Glutamatergic neuron (in vitro differentiated cells): ENCODE measurements at regions not wholly inside any gene's neighbourhood (a gene's known extent, or its start where the extent isn't known, plus 50 kb on each side); places are given as distances from the start of the nearest gene placed in this dataset.

Experiments used
- DNase-seq: peaks from one replicate; pipeline ENCODE4 v3.0.0; 2022
- H3K27ac Mint-ChIP-seq: one replicate; pipeline ENCODE4 v1.8.0; 2020; ENCODE audit warnings: mild to moderate bottlenecking, mixed read lengths, inconsistent platforms; ENCODE audit not compliant: unreplicated experiment
- H3K27me3 Mint-ChIP-seq: one replicate; pipeline ENCODE4 v1.8.0; 2020; ENCODE audit warnings: mild to moderate bottlenecking, moderate library complexity, mixed read lengths, inconsistent platforms; ENCODE audit not compliant: unreplicated experiment
- H3K36me3 Mint-ChIP-seq: one replicate; pipeline ENCODE4 v1.8.0; 2020; ENCODE audit warnings: mild to moderate bottlenecking, mixed read lengths, inconsistent platforms; ENCODE audit not compliant: unreplicated experiment
- H3K4me1 Mint-ChIP-seq: one replicate; pipeline ENCODE4 v1.8.0; 2020; ENCODE audit warnings: mild to moderate bottlenecking, low read depth, mixed read lengths, inconsistent platforms; ENCODE audit not compliant: unreplicated experiment
- H3K4me3 Mint-ChIP-seq: one replicate; pipeline ENCODE4 v1.8.0; 2020; ENCODE audit warnings: mild to moderate bottlenecking, mixed read lengths, inconsistent platforms; ENCODE audit not compliant: unreplicated experiment
- H3K9me3 Mint-ChIP-seq: one replicate; pipeline ENCODE4 v1.8.0; 2020; ENCODE audit warnings: mild to moderate bottlenecking, moderate library complexity, mixed read lengths, inconsistent platforms; ENCODE audit not compliant: unreplicated experiment
- CTCF ChIP-seq: fragments of 200-600 bp; sonication (generic); IDR thresholded peaks from one replicate; pipeline ENCODE4 v1.5.0; 2021; ENCODE audit not compliant: partially characterized antibody, unreplicated experiment

- Mint-ChIP-seq H3K27me3 (no peaks in the 10 kb centered on the region), H3K9me3 (no peaks in the 10 kb centered on the region), H3K4me3 (no peak overlapping the region), H3K36me3 (no peaks in the 10 kb centered on the region), H3K4me1 (peaks cover 3% of the 10 kb centered on the region), H3K27ac (no peak overlapping the region)
- no peak for TF ChIP-seq CTCF
- DNase-seq, result no peak
Measured at GRCh38 chr11:42545954-42546353, 765.8 kb upstream of the API5 start.

GRCh38 chr11:42552786-42553185 lies 759.0 kb upstream of the API5 start:
- DNase-seq, result no peak
- Mint-ChIP-seq H3K27me3 (no peaks in the 10 kb centered on the region), H3K4me1 (peaks cover 2% of the 10 kb centered on the region), H3K4me3 (no peak overlapping the region), H3K36me3 (no peaks in the 10 kb centered on the region), H3K9me3 (no peaks in the 10 kb centered on the region), H3K27ac (no peak overlapping the region)
- TF ChIP-seq CTCF, result no peak

- Mint-ChIP-seq H3K4me3 (no peak overlapping the region), H3K27me3 (no peaks in the 10 kb centered on the region), H3K36me3 (no peaks in the 10 kb centered on the region), H3K4me1 (peaks cover 2% of the 10 kb centered on the region), H3K27ac (no peak overlapping the region), H3K9me3 (no peaks in the 10 kb centered on the region)
- no peak for TF ChIP-seq CTCF
- no peak for DNase-seq
Measured at GRCh38 chr11:42555190-42555589, 756.6 kb upstream of the API5 start.

- Mint-ChIP-seq H3K4me1 (peaks cover 4% of the 10 kb centered on the region), H3K9me3 (no peaks in the 10 kb centered on the region), H3K36me3 (peaks cover 13% of the 10 kb centered on the region), H3K27ac (peak overlapping the region; percentile 74), H3K4me3 (no peak overlapping the region), H3K27me3 (no peaks in the 10 kb centered on the region)
- no peak for TF ChIP-seq CTCF
- no peak for DNase-seq
Measured at GRCh38 chr11:42571131-42571877, 740.5 kb upstream of the API5 start.

GRCh38 chr11:42571878-42572610 lies 739.8 kb upstream of the API5 start:
- Mint-ChIP-seq H3K9me3 (no peaks in the 10 kb centered on the region), H3K27ac (peak overlapping the region; percentile 0), H3K36me3 (peaks cover 10% of the 10 kb centered on the region), H3K4me1 (peaks cover 4% of the 10 kb centered on the region), H3K27me3 (no peaks in the 10 kb centered on the region), H3K4me3 (no peak overlapping the region)
- no peak for TF ChIP-seq CTCF
- DNase-seq, result no peak
